ENCODE measurements at regions not wholly inside any gene's neighbourhood (a gene's known extent, or its start where the extent isn't known, plus 50 kb on each side); places are given as distances from the start of the nearest gene placed in this dataset.

GRCh38 chr1:98480271-98480670 lies 181.2 kb upstream of the SNX7 start:
- no peaks in the 10 kb centered on the region for H3K27me3 ChIP-seq

GRCh38 chr1:98478121-98478520 lies 183.4 kb upstream of the SNX7 start:
- H3K27ac ChIP-seq = no peak overlapping the region
- 64 to 71% (median 66%) methylated on average over 3 of the region's 3 CpGs for WGBS, 3 donors
- DNase-seq = no peak
- H3K9me3 ChIP-seq = no peaks in the 10 kb centered on the region
- H3K4me3 ChIP-seq = no peak overlapping the region
- TF ChIP-seq EP300 (IDR thresholded peaks at IDR 0.05) (no peak), POLR2A (IDR thresholded peaks at IDR 0.05) (no peak), CTCF (IDR thresholded peaks at IDR 0.05) (no peak)
- H3K36me3 ChIP-seq = no peaks in the 10 kb centered on the region
- no peaks in the 10 kb centered on the region for H3K27me3 ChIP-seq
- no peaks in the 10 kb centered on the region for H3K4me1 ChIP-seq (ENCODE audit: insufficient read depth)
- intact Hi-C loops (cut with DNase I) = no loop called here

More at GRCh38 chr1:98480271-98480670, 181.2 kb upstream of the SNX7 start:
- Histone ChIP-seq H3K36me3 (no peaks in the 10 kb centered on the region), H3K27ac (no peak overlapping the region), H3K9me3 (no peaks in the 10 kb centered on the region), H3K4me1 (ENCODE audit: insufficient read depth) (no peaks in the 10 kb centered on the region), H3K4me3 (no peak overlapping the region)
- TF ChIP-seq EP300 (IDR thresholded peaks at IDR 0.05) = no peak
- no peak for TF ChIP-seq CTCF (IDR thresholded peaks at IDR 0.05)
- no peak for TF ChIP-seq POLR2A (IDR thresholded peaks at IDR 0.05)
- 47 to 58% (median 48%) methylated on average over 2 of the region's 2 CpGs for WGBS, 3 donors
- intact Hi-C loops (cut with DNase I) = no loop called here
- no peak for DNase-seq

GRCh38 chr1:98472878-98473277 lies 188.6 kb upstream of the SNX7 start:
- Histone ChIP-seq H3K27ac (no peak overlapping the region), H3K4me1 (ENCODE audit: insufficient read depth) (no peaks in the 10 kb centered on the region), H3K27me3 (no peaks in the 10 kb centered on the region), H3K4me3 (no peak overlapping the region), H3K9me3 (no peaks in the 10 kb centered on the region), H3K36me3 (no peaks in the 10 kb centered on the region)
- DNase-seq = no peak
- WGBS, 3 donors = 62 to 73% (median 71%) methylated on average over 2 of the region's 2 CpGs
- intact Hi-C loops (cut with DNase I) = no loop called here
- TF ChIP-seq POLR2A (IDR thresholded peaks at IDR 0.05) = no peak
- TF ChIP-seq CTCF (IDR thresholded peaks at IDR 0.05) = no peak
- TF ChIP-seq EP300 (IDR thresholded peaks at IDR 0.05) = no peak

GRCh38 chr1:98471633-98472032 lies 189.9 kb upstream of the SNX7 start:
- H3K36me3 ChIP-seq = no peaks in the 10 kb centered on the region
- no peak for DNase-seq
- no peak overlapping the region for H3K4me3 ChIP-seq
- H3K9me3 ChIP-seq = no peaks in the 10 kb centered on the region
- WGBS, 3 donors = 67 to 76% (median 69%) methylated on average over 4 of the region's 4 CpGs
- intact Hi-C loops (cut with DNase I) = no loop called here
- H3K27me3 ChIP-seq = no peaks in the 10 kb centered on the region
- no peak overlapping the region for H3K27ac ChIP-seq
- no peak for TF ChIP-seq POLR2A (IDR thresholded peaks at IDR 0.05)
- no peak for TF ChIP-seq CTCF (IDR thresholded peaks at IDR 0.05)
- no peak for TF ChIP-seq EP300 (IDR thresholded peaks at IDR 0.05)
- H3K4me1 ChIP-seq (ENCODE audit: insufficient read depth) = no peaks in the 10 kb centered on the region

Measured in ovary (tissue), 7 donors.